ENCODE measurements at regions not wholly inside any gene's neighbourhood (a gene's known extent, or its start where the extent isn't known, plus 50 kb on each side); places are given as distances from the start of the nearest gene placed in this dataset.
"Not testable (repeated sequence)": the region's sequence is repeated elsewhere in the genome, so short reads cannot be mapped to it uniquely, and the experiment has no call there.

- H3K9ac ChIP-seq (ENCODE audit: low read length): no peak overlapping the region
- H3K4me2 ChIP-seq (ENCODE audit: low read depth, low read length, poor library complexity, severe bottlenecking): no peak overlapping the region
- no peaks in the 10 kb centered on the region for H3K4me1 ChIP-seq (ENCODE audit: low read length)
- H3K36me3 ChIP-seq (ENCODE audit: insufficient read depth, low read length): no peaks in the 10 kb centered on the region
- no peaks in the 10 kb centered on the region for H3K9me3 ChIP-seq (ENCODE audit: low read length)
- no peaks in the 10 kb centered on the region for H3K27me3 ChIP-seq (ENCODE audit: low read length)
- H3K4me3 ChIP-seq (ENCODE audit: low read length): no peak overlapping the region
- no peak overlapping the region for H2AFZ ChIP-seq (ENCODE audit: low read length)
- H4K20me1 ChIP-seq (ENCODE audit: insufficient read depth, low read depth, low read length): no peaks in the 10 kb centered on the region
- no peak overlapping the region for H3K27ac ChIP-seq (ENCODE audit: low read length)
- no peaks in the 10 kb centered on the region for H3K79me2 ChIP-seq (ENCODE audit: low read length)
- H3K9me2 ChIP-seq (replicated peaks; ENCODE audit: insufficient read depth, low read length): no peaks in the 10 kb centered on the region
- DNase-seq: no peak
Observed at GRCh38 chr2:88396209-88396608, 56.3 kb downstream of the FOXI3 start.

GRCh38 chr2:88377641-88377991 lies 74.9 kb downstream of the FOXI3 start:
- H3K4me3 ChIP-seq (ENCODE audit: low read length): no peak overlapping the region
- no peak overlapping the region for H3K27ac ChIP-seq (ENCODE audit: low read length)
- no peaks in the 10 kb centered on the region for H3K9me3 ChIP-seq (ENCODE audit: low read length)
- no peak overlapping the region for H2AFZ ChIP-seq (ENCODE audit: low read length)
- no peaks in the 10 kb centered on the region for H4K20me1 ChIP-seq (ENCODE audit: insufficient read depth, low read depth, low read length)
- no peak for DNase-seq
- no peak overlapping the region for H3K4me2 ChIP-seq (ENCODE audit: low read depth, low read length, poor library complexity, severe bottlenecking)
- H3K9ac ChIP-seq (ENCODE audit: low read length): no peak overlapping the region
- H3K79me2 ChIP-seq (ENCODE audit: low read length): no peaks in the 10 kb centered on the region
- no peaks in the 10 kb centered on the region for H3K27me3 ChIP-seq (ENCODE audit: low read length)
- no peaks in the 10 kb centered on the region for H3K4me1 ChIP-seq (ENCODE audit: low read length)
- H3K36me3 ChIP-seq (ENCODE audit: insufficient read depth, low read length): no peaks in the 10 kb centered on the region
- no peaks in the 10 kb centered on the region for H3K9me2 ChIP-seq (replicated peaks; ENCODE audit: insufficient read depth, low read length)

- Histone ChIP-seq H4K20me1 (ENCODE audit: insufficient read depth, low read depth, low read length) (no peaks in the 10 kb centered on the region), H3K9ac (ENCODE audit: low read length) (no peak overlapping the region), H3K9me3 (ENCODE audit: low read length) (no peaks in the 10 kb centered on the region), H3K79me2 (ENCODE audit: low read length) (no peaks in the 10 kb centered on the region), H3K4me2 (ENCODE audit: low read depth, low read length, poor library complexity, severe bottlenecking) (no peak overlapping the region), H3K27ac (ENCODE audit: low read length) (no peak overlapping the region), H3K9me2 (replicated peaks; ENCODE audit: insufficient read depth, low read length) (no peaks in the 10 kb centered on the region), H3K4me1 (ENCODE audit: low read length) (no peaks in the 10 kb centered on the region), H3K27me3 (ENCODE audit: low read length) (no peaks in the 10 kb centered on the region), H2AFZ (ENCODE audit: low read length) (no peak overlapping the region), H3K4me3 (ENCODE audit: low read length) (no peak overlapping the region), H3K36me3 (ENCODE audit: insufficient read depth, low read length) (no peaks in the 10 kb centered on the region)
- no peak for DNase-seq
Observed at GRCh38 chr2:88372042-88372441, 80.5 kb downstream of the FOXI3 start.

- not testable (repeated sequence) for H2AFZ ChIP-seq (ENCODE audit: low read length); H3K36me3 ChIP-seq (ENCODE audit: insufficient read depth, low read length); H3K27ac ChIP-seq (ENCODE audit: low read length); H3K9ac ChIP-seq (ENCODE audit: low read length); H4K20me1 ChIP-seq (ENCODE audit: insufficient read depth, low read depth, low read length); H3K4me3 ChIP-seq (ENCODE audit: low read length); H3K9me3 ChIP-seq (ENCODE audit: low read length); DNase-seq; H3K9me2 ChIP-seq (replicated peaks; ENCODE audit: insufficient read depth, low read length); H3K4me1 ChIP-seq (ENCODE audit: low read length); H3K27me3 ChIP-seq (ENCODE audit: low read length); H3K79me2 ChIP-seq (ENCODE audit: low read length); H3K4me2 ChIP-seq (ENCODE audit: low read depth, low read length, poor library complexity, severe bottlenecking)
Observed at GRCh38 chr2:88365408-88365807, 87.1 kb downstream of the FOXI3 start.

- no peak overlapping the region for H2AFZ ChIP-seq (ENCODE audit: low read length)
- no peak overlapping the region for H3K4me2 ChIP-seq (ENCODE audit: low read depth, low read length, poor library complexity, severe bottlenecking)
- no peaks in the 10 kb centered on the region for H3K36me3 ChIP-seq (ENCODE audit: insufficient read depth, low read length)
- H4K20me1 ChIP-seq (ENCODE audit: insufficient read depth, low read depth, low read length): no peaks in the 10 kb centered on the region
- no peak overlapping the region for H3K9ac ChIP-seq (ENCODE audit: low read length)
- H3K9me3 ChIP-seq (ENCODE audit: low read length): no peaks in the 10 kb centered on the region
- H3K27ac ChIP-seq (ENCODE audit: low read length): no peak overlapping the region
- no peaks in the 10 kb centered on the region for H3K4me1 ChIP-seq (ENCODE audit: low read length)
- H3K9me2 ChIP-seq (replicated peaks; ENCODE audit: insufficient read depth, low read length): no peaks in the 10 kb centered on the region
- no peaks in the 10 kb centered on the region for H3K27me3 ChIP-seq (ENCODE audit: low read length)
- no peak overlapping the region for H3K4me3 ChIP-seq (ENCODE audit: low read length)
- no peak for DNase-seq
- no peaks in the 10 kb centered on the region for H3K79me2 ChIP-seq (ENCODE audit: low read length)
Observed at GRCh38 chr2:88355486-88355885, 97.0 kb downstream of the FOXI3 start.

- H2AFZ ChIP-seq (ENCODE audit: low read length): no peak overlapping the region
Observed at GRCh38 chr2:88351249-88351601, 101.3 kb downstream of the FOXI3 start.

GRCh38 chr2:88350331-88351248 lies 101.9 kb downstream of the FOXI3 start:
- Histone ChIP-seq H3K4me2 (ENCODE audit: low read depth, low read length, poor library complexity, severe bottlenecking) (no peak overlapping the region), H3K79me2 (ENCODE audit: low read length) (no peaks in the 10 kb centered on the region), H3K27me3 (ENCODE audit: low read length) (no peaks in the 10 kb centered on the region), H3K9ac (ENCODE audit: low read length) (no peak overlapping the region), H2AFZ (ENCODE audit: low read length) (no peak overlapping the region), H4K20me1 (ENCODE audit: insufficient read depth, low read depth, low read length) (no peaks in the 10 kb centered on the region), H3K36me3 (ENCODE audit: insufficient read depth, low read length) (no peaks in the 10 kb centered on the region), H3K9me3 (ENCODE audit: low read length) (no peaks in the 10 kb centered on the region), H3K9me2 (replicated peaks; ENCODE audit: insufficient read depth, low read length) (no peaks in the 10 kb centered on the region), H3K4me1 (ENCODE audit: low read length) (no peaks in the 10 kb centered on the region), H3K4me3 (ENCODE audit: low read length) (no peak overlapping the region), H3K27ac (ENCODE audit: low read length) (no peak overlapping the region)
- peak; percentile 54 for DNase-seq

More at GRCh38 chr2:88351249-88351601, 101.3 kb downstream of the FOXI3 start:
- no peaks in the 10 kb centered on the region for H3K79me2 ChIP-seq (ENCODE audit: low read length)
- H3K4me1 ChIP-seq (ENCODE audit: low read length): no peaks in the 10 kb centered on the region
- H3K36me3 ChIP-seq (ENCODE audit: insufficient read depth, low read length): no peaks in the 10 kb centered on the region
- H3K4me3 ChIP-seq (ENCODE audit: low read length): no peak overlapping the region
- no peaks in the 10 kb centered on the region for H4K20me1 ChIP-seq (ENCODE audit: insufficient read depth, low read depth, low read length)
- H3K4me2 ChIP-seq (ENCODE audit: low read depth, low read length, poor library complexity, severe bottlenecking): no peak overlapping the region
- no peaks in the 10 kb centered on the region for H3K9me3 ChIP-seq (ENCODE audit: low read length)
- H3K9me2 ChIP-seq (replicated peaks; ENCODE audit: insufficient read depth, low read length): no peaks in the 10 kb centered on the region
- H3K27me3 ChIP-seq (ENCODE audit: low read length): no peaks in the 10 kb centered on the region
- DNase-seq: no peak
- H3K27ac ChIP-seq (ENCODE audit: low read length): no peak overlapping the region
- no peak overlapping the region for H3K9ac ChIP-seq (ENCODE audit: low read length)

GRCh38 chr2:88345842-88346241 lies 106.7 kb downstream of the FOXI3 start:
- Histone ChIP-seq H3K9me2 (replicated peaks; ENCODE audit: insufficient read depth, low read length) (no peaks in the 10 kb centered on the region), H2AFZ (ENCODE audit: low read length) (no peak overlapping the region), H3K36me3 (ENCODE audit: insufficient read depth, low read length) (no peaks in the 10 kb centered on the region), H3K9me3 (ENCODE audit: low read length) (no peaks in the 10 kb centered on the region), H3K4me2 (ENCODE audit: low read depth, low read length, poor library complexity, severe bottlenecking) (no peak overlapping the region), H3K27ac (ENCODE audit: low read length) (no peak overlapping the region), H3K9ac (ENCODE audit: low read length) (no peak overlapping the region), H3K27me3 (ENCODE audit: low read length) (no peaks in the 10 kb centered on the region), H3K4me1 (ENCODE audit: low read length) (no peaks in the 10 kb centered on the region), H3K4me3 (ENCODE audit: low read length) (no peak overlapping the region), H4K20me1 (ENCODE audit: insufficient read depth, low read depth, low read length) (no peaks in the 10 kb centered on the region), H3K79me2 (ENCODE audit: low read length) (no peaks in the 10 kb centered on the region)
- no peak for DNase-seq

All from Karpas-422 (cell line).